Right atrium auricular region (tissue), 2 donors: ENCODE measurements at regions not wholly inside any gene's neighbourhood (a gene's known extent, or its start where the extent isn't known, plus 50 kb on each side); places are given as distances from the start of the nearest gene placed in this dataset.

Experiments
- DNase-seq: peaks from one replicate; pipeline ENCODE4 v3.0.0-alpha.2; 2019; ENCODE audit warnings: low spot score
- H3K27ac ChIP-seq, 2 donors: fragments of 200-600 bp; sonication (generic); 1 replicate in 1 of 2; 2 replicates in 1 of 2; pipeline ENCODE4 v1.5.1; 2016 to 2019
- H3K27me3 ChIP-seq, 2 donors: fragments of 200-600 bp; sonication (generic); one replicate each; pipeline versions ENCODE4 v1.5.1 to v1.6.0; 2017 to 2019
- H3K36me3 ChIP-seq: fragments of 200-600 bp; sonication (generic); one replicate; pipeline ENCODE4 v1.5.1; 2016
- H3K4me1 ChIP-seq, 2 donors: fragments of 200-600 bp; sonication (generic); one replicate each; pipeline versions ENCODE4 v1.5.1 to v1.6.0; 2017 to 2019
- H3K4me3 ChIP-seq, 2 donors: fragments of 200-600 bp; sonication (generic); 1 replicate in 1 of 2; 2 replicates in 1 of 2; pipeline ENCODE4 v1.5.1; 2017 to 2019; ENCODE audit warnings: mild to moderate bottlenecking in 1 of 2, moderate library complexity in 1 of 2
- H3K9me3 ChIP-seq, 2 donors: fragments of 200-600 bp; sonication (generic); one replicate each; pipeline ENCODE4 v1.5.1; 2019
- TF ChIP-seq, protein P1 (sequence below), 2 donors: fragments of 200-600 bp; sonication (generic); IDR thresholded peaks; one replicate each; pipeline ENCODE4 v1.5.1; 2019; ENCODE audit warnings: antibody characterized with exemption in 2 of 2

DNA sequence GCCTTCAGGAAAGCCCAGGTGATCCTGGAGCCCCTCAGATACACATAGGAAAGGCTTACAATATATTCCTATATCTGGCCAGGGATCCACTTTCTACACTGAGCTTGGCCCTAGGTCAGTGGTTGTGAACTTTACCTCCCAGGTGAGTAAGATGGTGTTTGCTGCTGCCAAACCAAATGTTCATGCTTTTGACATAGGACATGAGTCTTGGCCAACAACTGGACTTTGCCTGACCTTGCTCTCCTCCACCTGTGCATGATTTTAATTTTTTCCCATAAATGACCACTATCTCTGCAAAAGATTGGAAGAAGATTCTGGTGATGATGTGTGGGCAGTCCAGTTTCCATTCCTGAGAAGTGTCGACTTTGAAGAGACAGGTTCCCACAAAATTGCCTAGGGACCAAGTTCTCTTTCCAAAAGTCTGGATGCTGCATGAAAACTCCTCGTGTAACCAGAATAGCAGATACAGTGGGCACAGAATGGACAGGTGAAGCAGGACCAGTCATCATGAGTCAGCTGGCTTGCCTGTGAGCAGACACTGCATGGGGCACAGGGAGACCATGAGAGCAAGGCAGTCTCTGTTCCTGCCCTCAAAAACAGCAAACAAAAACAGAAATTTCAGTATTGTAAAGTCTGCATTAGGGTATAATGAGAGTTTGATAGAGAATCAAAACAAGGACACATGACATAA lies 226.4 kb upstream of the MON1B start:
- TF ChIP-seq, protein P1, sequence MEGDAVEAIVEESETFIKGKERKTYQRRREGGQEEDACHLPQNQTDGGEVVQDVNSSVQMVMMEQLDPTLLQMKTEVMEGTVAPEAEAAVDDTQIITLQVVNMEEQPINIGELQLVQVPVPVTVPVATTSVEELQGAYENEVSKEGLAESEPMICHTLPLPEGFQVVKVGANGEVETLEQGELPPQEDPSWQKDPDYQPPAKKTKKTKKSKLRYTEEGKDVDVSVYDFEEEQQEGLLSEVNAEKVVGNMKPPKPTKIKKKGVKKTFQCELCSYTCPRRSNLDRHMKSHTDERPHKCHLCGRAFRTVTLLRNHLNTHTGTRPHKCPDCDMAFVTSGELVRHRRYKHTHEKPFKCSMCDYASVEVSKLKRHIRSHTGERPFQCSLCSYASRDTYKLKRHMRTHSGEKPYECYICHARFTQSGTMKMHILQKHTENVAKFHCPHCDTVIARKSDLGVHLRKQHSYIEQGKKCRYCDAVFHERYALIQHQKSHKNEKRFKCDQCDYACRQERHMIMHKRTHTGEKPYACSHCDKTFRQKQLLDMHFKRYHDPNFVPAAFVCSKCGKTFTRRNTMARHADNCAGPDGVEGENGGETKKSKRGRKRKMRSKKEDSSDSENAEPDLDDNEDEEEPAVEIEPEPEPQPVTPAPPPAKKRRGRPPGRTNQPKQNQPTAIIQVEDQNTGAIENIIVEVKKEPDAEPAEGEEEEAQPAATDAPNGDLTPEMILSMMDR (IDR thresholded peaks at IDR 0.05): no peak
- H3K27me3 ChIP-seq: no peaks in the 10 kb centered on the region
- no peak overlapping the region for H3K27ac ChIP-seq
- H3K9me3 ChIP-seq: no peaks in the 10 kb centered on the region
- H3K4me1 ChIP-seq: no peaks in the 10 kb centered on the region
- no peak overlapping the region for H3K4me3 ChIP-seq
- no peaks in the 10 kb centered on the region for H3K36me3 ChIP-seq
- DNase-seq: no peak

DNA sequence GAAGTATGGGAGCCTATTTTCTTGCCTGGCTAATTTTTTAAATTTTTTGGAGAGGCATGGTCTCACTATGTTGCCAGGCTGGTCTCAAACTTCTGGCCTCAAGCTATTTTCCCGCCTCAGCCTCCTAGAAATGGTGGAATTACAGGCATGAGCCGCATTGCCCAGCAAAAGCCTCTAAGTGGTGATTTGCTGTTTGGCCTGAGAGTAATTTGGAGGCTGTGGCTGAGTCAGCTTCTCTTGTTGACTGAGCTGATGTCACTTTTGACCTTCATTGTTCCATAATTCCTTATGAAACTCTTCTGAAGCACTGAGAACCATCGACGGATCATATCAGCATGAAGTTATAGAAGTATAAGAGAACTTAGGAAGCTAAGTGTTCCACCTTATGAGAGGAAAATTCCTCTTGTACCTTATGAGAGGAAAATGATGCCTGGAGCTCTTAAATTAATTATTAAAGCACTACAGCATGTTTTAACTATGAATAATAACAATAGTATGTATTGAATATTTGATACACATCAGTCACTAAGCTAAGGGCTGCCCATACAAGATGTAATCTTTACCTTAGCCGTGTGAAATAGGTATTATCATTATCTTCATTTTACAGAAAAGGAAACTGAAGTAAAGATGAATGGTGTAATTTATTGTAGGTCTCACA lies 220.8 kb upstream of the MON1B start:
- H3K4me3 ChIP-seq: no peak overlapping the region
- H3K27ac ChIP-seq: no peak overlapping the region
- TF ChIP-seq, protein P1 (IDR thresholded peaks at IDR 0.05): no peak
- no peak for DNase-seq
- H3K4me1 ChIP-seq: no peaks in the 10 kb centered on the region
- no peaks in the 10 kb centered on the region for H3K9me3 ChIP-seq
- H3K36me3 ChIP-seq: no peaks in the 10 kb centered on the region
- no peaks in the 10 kb centered on the region for H3K27me3 ChIP-seq

DNA sequence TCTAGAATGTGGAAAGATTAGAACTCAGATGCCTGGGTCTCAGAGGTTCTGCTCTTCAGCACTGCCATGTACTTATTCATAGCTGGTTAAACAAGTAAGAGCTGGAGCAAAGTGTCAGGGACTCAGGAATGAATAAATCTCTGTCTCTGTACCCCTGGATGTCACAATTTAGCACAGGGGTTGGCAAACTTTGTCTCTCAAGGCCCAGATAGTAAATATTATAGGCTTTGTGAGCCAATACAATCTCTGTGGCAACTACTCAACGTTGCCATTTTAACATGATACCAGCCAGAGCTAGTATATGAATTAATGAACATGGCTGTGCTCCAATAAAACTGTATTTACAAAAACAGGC lies 220.3 kb upstream of the MON1B start:
- H3K4me1 ChIP-seq: no peaks in the 10 kb centered on the region
- H3K36me3 ChIP-seq: no peaks in the 10 kb centered on the region
- TF ChIP-seq, protein P1 (IDR thresholded peaks at IDR 0.05): no peak
- no peak for DNase-seq
- H3K27ac ChIP-seq: no peak overlapping the region
- no peak overlapping the region for H3K4me3 ChIP-seq
- H3K9me3 ChIP-seq: no peaks in the 10 kb centered on the region
- no peaks in the 10 kb centered on the region for H3K27me3 ChIP-seq

DNA sequence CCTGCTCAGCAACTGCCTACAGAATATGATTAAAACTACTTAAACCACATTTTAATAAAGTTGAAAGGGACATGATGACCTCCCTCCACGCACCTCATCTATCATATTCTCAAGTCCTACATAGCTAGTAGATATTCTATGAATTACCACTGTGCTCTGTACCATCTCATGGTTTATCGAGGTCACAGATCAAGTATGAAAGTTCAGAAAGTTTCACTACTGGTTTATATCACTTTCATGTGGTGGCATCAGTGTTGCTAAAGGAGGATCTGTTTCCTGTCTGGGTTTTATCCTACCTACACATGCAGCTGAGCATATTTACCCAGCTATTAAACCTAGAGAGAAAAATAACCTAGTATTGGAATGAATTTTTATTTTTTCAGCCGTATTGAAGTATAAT lies 214.9 kb upstream of the MON1B start:
- TF ChIP-seq, protein P1 (IDR thresholded peaks at IDR 0.05): no peak
- DNase-seq: no peak
- H3K27ac ChIP-seq: no peak overlapping the region

DNA sequence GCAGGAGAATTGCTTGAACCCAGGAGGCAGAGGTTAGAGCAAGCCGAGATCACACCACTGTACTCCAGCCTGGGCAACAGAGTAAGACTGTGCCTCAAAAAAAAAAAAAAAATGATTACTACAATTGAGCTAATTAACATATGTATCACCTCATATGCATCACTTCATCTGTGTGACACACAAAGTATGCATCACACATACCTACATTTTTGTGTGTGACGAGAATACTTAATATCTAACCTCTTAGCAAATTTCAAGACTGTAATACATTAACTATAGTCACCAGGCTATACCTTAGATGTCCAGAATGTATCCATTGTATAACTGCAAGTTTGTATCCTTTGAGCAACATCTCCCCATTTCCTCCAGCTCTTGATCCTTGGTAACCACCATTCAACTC lies 214.2 kb upstream of the MON1B start:
- H3K27me3 ChIP-seq: no peaks in the 10 kb centered on the region
- no peaks in the 10 kb centered on the region for H3K36me3 ChIP-seq
- H3K9me3 ChIP-seq: no peaks in the 10 kb centered on the region
- no peak overlapping the region for H3K4me3 ChIP-seq
- TF ChIP-seq, protein P1 (IDR thresholded peaks at IDR 0.05): no peak
- no peak for DNase-seq
- H3K4me1 ChIP-seq: no peaks in the 10 kb centered on the region
- no peak overlapping the region for H3K27ac ChIP-seq

More for the DNA sequence above, 214.9 kb upstream of the MON1B start:
- Histone ChIP-seq H3K4me1 (no peaks in the 10 kb centered on the region), H3K27me3 (no peaks in the 10 kb centered on the region), H3K9me3 (no peaks in the 10 kb centered on the region), H3K36me3 (no peaks in the 10 kb centered on the region), H3K4me3 (no peak overlapping the region)

DNA sequence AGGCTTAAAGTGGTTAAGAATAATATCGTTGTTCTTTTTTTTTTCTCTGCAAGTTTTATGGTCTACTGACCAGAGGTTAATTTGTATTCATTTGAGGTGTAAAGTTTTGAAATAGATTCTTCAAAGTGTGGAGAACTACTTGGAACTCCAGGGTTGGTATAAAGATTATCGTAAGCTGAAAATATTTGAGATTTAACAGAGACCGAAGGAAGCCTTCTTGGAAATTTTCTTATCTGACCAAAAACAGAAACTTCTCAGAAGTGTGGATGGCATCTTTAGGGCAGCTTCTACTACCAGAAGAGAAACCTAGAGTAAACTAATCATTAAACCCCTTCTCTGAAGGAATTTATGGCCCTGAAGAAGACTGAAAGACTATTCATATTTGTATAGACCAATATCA lies 206.8 kb upstream of the MON1B start:
- no peaks in the 10 kb centered on the region for H3K9me3 ChIP-seq
- TF ChIP-seq, protein P1 (IDR thresholded peaks at IDR 0.05): no peak
- H3K4me3 ChIP-seq: no peak overlapping the region
- no peaks in the 10 kb centered on the region for H3K4me1 ChIP-seq
- H3K27me3 ChIP-seq: no peaks in the 10 kb centered on the region
- no peaks in the 10 kb centered on the region for H3K36me3 ChIP-seq
- no peak for DNase-seq
- no peak overlapping the region for H3K27ac ChIP-seq
